ENCODE measurements at regions not wholly inside any gene's neighbourhood (a gene's known extent, or its start where the extent isn't known, plus 50 kb on each side); places are given as distances from the start of the nearest gene placed in this dataset.

- Histone ChIP-seq H3K4me3 (no peak overlapping the region), H3K4me1 (peaks cover 0 to 9% (median 3%) of the 10 kb centered on the region in 4 donors), H3K9me3 (no peaks in the 10 kb centered on the region), H3K27ac (no peak overlapping the region), H3K36me3 (no peaks in the 10 kb centered on the region), H3K27me3 (no peaks in the 10 kb centered on the region)
- TF ChIP-seq, protein P1, sequence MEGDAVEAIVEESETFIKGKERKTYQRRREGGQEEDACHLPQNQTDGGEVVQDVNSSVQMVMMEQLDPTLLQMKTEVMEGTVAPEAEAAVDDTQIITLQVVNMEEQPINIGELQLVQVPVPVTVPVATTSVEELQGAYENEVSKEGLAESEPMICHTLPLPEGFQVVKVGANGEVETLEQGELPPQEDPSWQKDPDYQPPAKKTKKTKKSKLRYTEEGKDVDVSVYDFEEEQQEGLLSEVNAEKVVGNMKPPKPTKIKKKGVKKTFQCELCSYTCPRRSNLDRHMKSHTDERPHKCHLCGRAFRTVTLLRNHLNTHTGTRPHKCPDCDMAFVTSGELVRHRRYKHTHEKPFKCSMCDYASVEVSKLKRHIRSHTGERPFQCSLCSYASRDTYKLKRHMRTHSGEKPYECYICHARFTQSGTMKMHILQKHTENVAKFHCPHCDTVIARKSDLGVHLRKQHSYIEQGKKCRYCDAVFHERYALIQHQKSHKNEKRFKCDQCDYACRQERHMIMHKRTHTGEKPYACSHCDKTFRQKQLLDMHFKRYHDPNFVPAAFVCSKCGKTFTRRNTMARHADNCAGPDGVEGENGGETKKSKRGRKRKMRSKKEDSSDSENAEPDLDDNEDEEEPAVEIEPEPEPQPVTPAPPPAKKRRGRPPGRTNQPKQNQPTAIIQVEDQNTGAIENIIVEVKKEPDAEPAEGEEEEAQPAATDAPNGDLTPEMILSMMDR (IDR thresholded peaks at IDR 0.05): no peak
- DNase-seq: no peak
- intact Hi-C loops (cut with DNase I; ENCODE audit: low total_unique reads): no loop called here
These were observed 509.7 kb upstream of the MARCKS start for GRCh38 chr6:113347436-113347835.

DNA sequence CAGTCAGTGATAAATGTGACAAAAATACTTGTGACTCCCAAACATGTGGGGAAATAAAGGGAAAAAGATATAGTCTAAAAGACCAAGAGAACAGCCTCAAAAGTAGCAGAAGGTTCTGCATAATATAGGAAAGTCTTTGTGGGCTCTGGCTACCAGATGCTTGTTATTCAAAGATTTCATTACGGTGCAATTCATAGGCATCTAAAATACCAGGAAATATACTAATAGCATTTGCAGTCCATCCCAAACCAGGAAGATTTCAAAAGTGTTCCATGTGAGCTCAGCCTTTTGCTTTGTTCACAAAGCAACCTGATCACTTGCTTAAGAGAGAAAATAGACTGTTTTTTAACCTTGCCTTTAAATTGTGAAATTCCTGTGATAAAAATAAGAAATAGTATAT is 506.7 kb upstream of the MARCKS start:
- Histone ChIP-seq H3K36me3 (no peaks in the 10 kb centered on the region), H3K27me3 (no peaks in the 10 kb centered on the region), H3K4me1 (peaks cover 0 to 9% (median 5%) of the 10 kb centered on the region in 4 donors), H3K4me3 (no peak overlapping the region), H3K9me3 (no peaks in the 10 kb centered on the region), H3K27ac (no peak overlapping the region)
- DNase-seq: no peak
- TF ChIP-seq, protein P1 (IDR thresholded peaks at IDR 0.05): no peak
- intact Hi-C loops (cut with DNase I; ENCODE audit: low total_unique reads): no loop called here

- H3K36me3 ChIP-seq: no peaks in the 10 kb centered on the region
- intact Hi-C loops (cut with DNase I; ENCODE audit: low total_unique reads): no loop called here
- TF ChIP-seq, protein P1 (IDR thresholded peaks at IDR 0.05): no peak
- H3K4me3 ChIP-seq: no peak overlapping the region
- no peak overlapping the region for H3K27ac ChIP-seq
- no peaks in the 10 kb centered on the region for H3K27me3 ChIP-seq
- no peak for DNase-seq
- no peaks in the 10 kb centered on the region for H3K9me3 ChIP-seq
- H3K4me1 ChIP-seq: peaks cover 0 to 9% (median 5%) of the 10 kb centered on the region in 4 donors
These were observed 505.8 kb upstream of the MARCKS start for GRCh38 chr6:113351173-113351834.

GRCh38 chr6:113352029-113352801 is 504.9 kb upstream of the MARCKS start:
- Histone ChIP-seq H3K27me3 (no peaks in the 10 kb centered on the region), H3K9me3 (no peaks in the 10 kb centered on the region), H3K36me3 (no peaks in the 10 kb centered on the region), H3K27ac (no peak overlapping the region), H3K4me1 (peaks cover 0 to 9% (median 5%) of the 10 kb centered on the region in 4 donors), H3K4me3 (no peak overlapping the region)
- TF ChIP-seq, protein P1 (IDR thresholded peaks at IDR 0.05): no peak
- DNase-seq: no peak
- intact Hi-C loops (cut with DNase I; ENCODE audit: low total_unique reads): no loop called here

DNA sequence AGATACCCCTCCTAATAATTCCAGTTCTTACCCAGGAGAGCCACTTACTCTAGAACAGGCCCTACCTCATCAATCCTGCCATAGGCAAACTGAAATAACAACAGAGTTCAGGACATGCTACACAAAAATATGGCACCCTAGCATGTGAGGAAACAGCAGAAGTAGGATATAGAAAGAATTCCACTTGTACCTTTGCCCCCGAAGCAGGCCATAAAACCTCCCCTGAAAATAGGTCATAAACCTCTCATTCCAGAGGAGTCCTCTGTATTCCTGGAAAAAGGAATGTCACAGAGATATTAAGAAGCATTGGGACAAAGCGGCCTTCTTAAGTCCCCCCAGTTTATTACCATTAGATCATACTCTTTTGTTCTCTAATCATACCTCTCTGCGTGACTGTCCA is 504.3 kb upstream of the MARCKS start:
- H3K27ac ChIP-seq: no peak overlapping the region

More for the DNA sequence above, 504.3 kb upstream of the MARCKS start:
- intact Hi-C loops (cut with DNase I; ENCODE audit: low total_unique reads): no loop called here
- TF ChIP-seq, protein P1 (IDR thresholded peaks at IDR 0.05): no peak
- no peaks in the 10 kb centered on the region for H3K27me3 ChIP-seq
- no peak for DNase-seq
- no peaks in the 10 kb centered on the region for H3K9me3 ChIP-seq
- H3K4me3 ChIP-seq: no peak overlapping the region
- peaks cover 0 to 9% (median 5%) of the 10 kb centered on the region in 4 donors for H3K4me1 ChIP-seq
- H3K36me3 ChIP-seq: no peaks in the 10 kb centered on the region

Measured in tibial artery (tissue), 4 donors.